Cardiac muscle cell (in vitro differentiated cells and primary cell): ENCODE measurements at regions not wholly inside any gene's neighbourhood (a gene's known extent, or its start where the extent isn't known, plus 50 kb on each side); places are given as distances from the start of the nearest gene placed in this dataset.

Source experiments
- DNase-seq, 2 donors: peaks; one replicate each; pipeline versions ENCODE4 v3.0.0 to v3.0.0-alpha.2; 2010 to 2017; ENCODE audit warnings: low read depth in 1 of 2, low spot score in 1 of 2
- H3K27ac ChIP-seq: fragments of 200-600 bp; sonication (generic); 2 replicates; pipeline ENCODE4 v1.5.1; 2016
- H3K27me3 ChIP-seq: fragments of 200-600 bp; sonication (generic); 2 replicates; pipeline ENCODE4 v1.6.0; 2016; ENCODE audit warnings: control low read depth
- H3K36me3 ChIP-seq: fragments of 200-600 bp; sonication (generic); 2 replicates; pipeline ENCODE4 v1.5.1; 2016; ENCODE audit warnings: control low read depth
- H3K4me1 ChIP-seq: fragments of 200-600 bp; sonication (generic); 2 replicates; pipeline ENCODE4 v1.8.1; 2017; ENCODE audit warnings: low read depth, mild to moderate bottlenecking, mixed run types
- H3K4me3 ChIP-seq: fragments of 200-600 bp; sonication (generic); 2 replicates; pipeline ENCODE4 v1.5.1; 2016; ENCODE audit warnings: mild to moderate bottlenecking
- H3K9me3 ChIP-seq: fragments of 200-600 bp; sonication (generic); 2 replicates; pipeline ENCODE4 v1.5.1; 2017; ENCODE audit warnings: low read depth, mild to moderate bottlenecking, control low read depth
- TF ChIP-seq, protein P1 (sequence below): IDR thresholded peaks from 2 replicates; pipeline ENCODE4 v1.5.1; 2012; ENCODE audit warnings: low read depth, mild to moderate bottlenecking, low read length

DNA sequence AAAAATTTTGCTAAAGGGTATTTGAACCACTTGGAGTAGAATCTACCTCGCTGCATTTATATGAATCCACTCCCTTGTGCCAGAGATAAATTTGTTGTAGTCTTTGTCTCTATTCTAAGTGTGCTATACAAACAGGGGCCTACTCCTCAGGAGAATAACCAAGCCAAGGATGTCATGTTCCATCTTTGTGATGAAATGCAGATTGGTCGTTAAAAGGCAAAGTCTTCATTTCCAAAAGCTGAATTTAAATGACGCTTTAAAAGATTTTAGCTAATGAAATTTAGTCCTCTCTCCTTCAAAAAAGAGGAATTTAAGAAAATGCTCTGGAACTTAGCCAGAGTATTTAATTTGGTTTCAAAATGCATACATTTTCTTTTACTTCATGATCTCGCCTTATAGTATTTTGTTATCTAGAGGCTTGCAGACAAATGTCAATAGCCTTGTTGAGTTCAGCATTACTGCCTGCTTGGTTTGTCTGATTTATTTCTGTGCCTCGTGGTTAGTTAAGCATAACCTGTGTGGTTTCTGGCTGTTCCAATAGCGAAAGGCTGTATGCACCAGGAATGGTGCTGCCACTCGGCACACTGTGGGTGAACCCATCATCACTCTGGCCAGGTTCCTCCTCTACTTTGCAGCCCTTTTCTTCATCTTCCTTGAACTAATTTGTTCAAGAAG is 417.6 kb downstream of the ZNF521 start:
- Histone ChIP-seq H3K27me3 (no peaks in the 10 kb centered on the region), H3K4me3 (no peak overlapping the region), H3K4me1 (peaks cover 3% of the 10 kb centered on the region), H3K36me3 (no peaks in the 10 kb centered on the region), H3K27ac (no peak overlapping the region), H3K9me3 (no peaks in the 10 kb centered on the region)
- no peak for DNase-seq
- TF ChIP-seq, protein P1, sequence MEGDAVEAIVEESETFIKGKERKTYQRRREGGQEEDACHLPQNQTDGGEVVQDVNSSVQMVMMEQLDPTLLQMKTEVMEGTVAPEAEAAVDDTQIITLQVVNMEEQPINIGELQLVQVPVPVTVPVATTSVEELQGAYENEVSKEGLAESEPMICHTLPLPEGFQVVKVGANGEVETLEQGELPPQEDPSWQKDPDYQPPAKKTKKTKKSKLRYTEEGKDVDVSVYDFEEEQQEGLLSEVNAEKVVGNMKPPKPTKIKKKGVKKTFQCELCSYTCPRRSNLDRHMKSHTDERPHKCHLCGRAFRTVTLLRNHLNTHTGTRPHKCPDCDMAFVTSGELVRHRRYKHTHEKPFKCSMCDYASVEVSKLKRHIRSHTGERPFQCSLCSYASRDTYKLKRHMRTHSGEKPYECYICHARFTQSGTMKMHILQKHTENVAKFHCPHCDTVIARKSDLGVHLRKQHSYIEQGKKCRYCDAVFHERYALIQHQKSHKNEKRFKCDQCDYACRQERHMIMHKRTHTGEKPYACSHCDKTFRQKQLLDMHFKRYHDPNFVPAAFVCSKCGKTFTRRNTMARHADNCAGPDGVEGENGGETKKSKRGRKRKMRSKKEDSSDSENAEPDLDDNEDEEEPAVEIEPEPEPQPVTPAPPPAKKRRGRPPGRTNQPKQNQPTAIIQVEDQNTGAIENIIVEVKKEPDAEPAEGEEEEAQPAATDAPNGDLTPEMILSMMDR = no peak

DNA sequence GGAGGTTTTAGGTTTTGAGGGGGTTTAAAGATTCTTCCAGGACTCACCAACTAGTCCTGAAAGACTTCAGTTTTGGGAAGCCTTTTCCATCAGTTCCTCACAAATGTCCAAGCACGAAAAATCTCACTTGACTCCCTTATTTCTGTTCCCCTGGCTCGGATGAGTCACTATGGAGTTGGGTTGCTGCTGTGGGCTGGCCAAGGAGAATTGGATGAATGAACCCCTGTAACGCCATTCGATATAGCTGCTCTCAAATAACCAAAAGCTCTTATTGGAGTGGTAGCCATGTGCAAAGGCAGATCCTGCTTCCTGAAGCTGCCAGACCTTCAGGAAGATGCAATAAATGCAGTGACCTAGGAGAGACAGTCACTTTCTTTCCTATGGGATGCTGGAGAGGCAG is 417.0 kb downstream of the ZNF521 start:
- TF ChIP-seq, protein P1 = no peak
- H3K4me1 ChIP-seq = peaks cover 3% of the 10 kb centered on the region
- no peak for DNase-seq
- H3K9me3 ChIP-seq = no peaks in the 10 kb centered on the region
- H3K36me3 ChIP-seq = no peaks in the 10 kb centered on the region
- H3K27me3 ChIP-seq = no peaks in the 10 kb centered on the region
- H3K4me3 ChIP-seq = no peak overlapping the region
- H3K27ac ChIP-seq = no peak overlapping the region

DNA sequence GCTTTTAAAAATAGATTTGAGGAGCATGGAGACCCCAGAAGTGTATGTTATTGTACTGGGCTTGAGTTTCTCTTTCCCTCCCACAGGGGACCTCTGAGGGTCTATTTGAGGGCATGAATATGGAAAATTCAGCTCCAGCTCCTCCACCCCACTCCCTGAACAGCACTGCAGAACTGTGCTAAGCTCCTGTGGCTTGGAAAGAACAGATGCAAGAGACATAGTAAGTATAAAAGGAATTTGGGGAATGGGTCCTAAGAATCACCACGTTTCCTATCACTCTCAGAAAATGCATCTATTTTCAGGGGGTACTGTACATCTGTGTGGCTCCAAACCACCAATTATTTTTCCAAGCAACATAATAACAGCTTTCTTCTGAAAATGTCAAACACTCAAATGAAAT is 416.1 kb downstream of the ZNF521 start:
- Histone ChIP-seq H3K27ac (no peak overlapping the region), H3K4me3 (no peak overlapping the region), H3K9me3 (no peaks in the 10 kb centered on the region), H3K36me3 (no peaks in the 10 kb centered on the region), H3K27me3 (no peaks in the 10 kb centered on the region), H3K4me1 (peaks cover 3% of the 10 kb centered on the region)
- DNase-seq = no peak
- TF ChIP-seq, protein P1 = no peak

DNA sequence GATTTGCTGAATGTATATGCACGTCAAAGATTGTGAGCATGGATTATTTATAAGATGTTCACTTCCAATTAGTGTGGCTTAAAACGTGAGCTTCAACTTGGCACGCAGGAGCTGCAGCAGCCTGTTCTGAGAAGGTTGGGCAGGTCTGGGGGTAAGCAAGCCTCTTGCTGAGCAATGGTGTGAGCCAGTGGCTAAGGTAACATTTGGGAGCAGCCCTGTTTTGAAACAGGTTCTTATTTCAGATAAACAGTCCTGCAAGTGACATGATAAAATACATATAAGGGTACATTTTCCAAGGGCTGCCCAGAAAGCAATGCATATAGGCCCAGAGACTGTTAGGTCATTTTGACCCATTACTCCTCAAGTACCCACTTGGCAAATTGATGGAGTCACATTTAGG is 415.3 kb downstream of the ZNF521 start:
- H3K4me3 ChIP-seq = no peak overlapping the region
- DNase-seq = no peak
- H3K27me3 ChIP-seq = no peaks in the 10 kb centered on the region
- no peaks in the 10 kb centered on the region for H3K9me3 ChIP-seq
- H3K36me3 ChIP-seq = no peaks in the 10 kb centered on the region
- TF ChIP-seq, protein P1 = no peak
- H3K27ac ChIP-seq = no peak overlapping the region
- no peaks in the 10 kb centered on the region for H3K4me1 ChIP-seq

DNA sequence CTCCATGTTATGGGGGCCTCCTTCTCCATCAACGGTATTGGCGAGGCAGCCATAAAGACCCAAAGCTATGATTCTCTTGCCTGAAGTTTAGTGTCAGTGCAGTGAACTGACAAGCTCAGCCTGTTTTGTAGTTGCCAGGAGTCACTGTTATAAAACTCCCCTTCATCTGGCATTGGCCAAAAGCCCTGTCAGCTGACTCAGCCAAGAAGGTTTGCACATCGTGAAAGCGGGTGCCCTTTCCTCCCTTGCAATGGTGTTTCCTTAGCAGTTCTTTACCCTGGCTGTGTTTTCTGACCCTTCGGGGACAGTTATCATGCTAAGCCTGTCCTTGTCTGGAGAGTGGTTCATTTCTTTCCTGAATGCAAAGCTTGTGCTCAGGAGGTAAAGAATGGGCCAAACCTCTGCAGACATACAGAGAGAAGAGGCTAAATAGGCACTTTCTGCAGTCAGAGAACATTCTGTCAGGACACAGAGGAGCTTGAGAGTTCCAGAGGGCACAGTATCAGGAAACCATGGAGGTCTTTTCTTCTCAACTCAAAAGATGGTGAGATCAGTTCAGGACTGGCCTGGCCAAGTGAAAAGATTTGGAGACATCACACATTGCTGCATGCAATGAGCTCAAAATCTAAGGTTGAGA is 414.2 kb downstream of the ZNF521 start:
- Histone ChIP-seq H3K27me3 (no peaks in the 10 kb centered on the region), H3K9me3 (no peaks in the 10 kb centered on the region), H3K27ac (no peak overlapping the region), H3K4me3 (no peak overlapping the region), H3K4me1 (no peaks in the 10 kb centered on the region), H3K36me3 (no peaks in the 10 kb centered on the region)
- TF ChIP-seq, protein P1 = no peak
- no peak for DNase-seq
